SK-N-SH treated with all-trans-retinoic acid at 6 μM for 48 hours (cell line): ENCODE measurements at regions not wholly inside any gene's neighbourhood (a gene's known extent, or its start where the extent isn't known, plus 50 kb on each side); places are given as distances from the start of the nearest gene placed in this dataset.

Source experiments
- CSDC2 ChIP-seq: fragments of 250-450 bp; sonication (Bioruptor Pico); IDR thresholded peaks from 2 replicates; pipeline ENCODE4 v1.5.0; 2020; ENCODE audit warnings: mild to moderate bottlenecking, moderate library complexity
- GLIS3 ChIP-seq: fragments of 250-450 bp; sonication (Bioruptor Pico); IDR thresholded peaks from 2 replicates; pipeline ENCODE4 v1.5.0; 2020; ENCODE audit warnings: mild to moderate bottlenecking, moderate library complexity
- OSR1 ChIP-seq: fragments of 250-450 bp; sonication (Bioruptor Pico); IDR thresholded peaks from 2 replicates; pipeline ENCODE4 v1.8.0; 2022; ENCODE audit warnings: moderate library complexity, mild to moderate bottlenecking, inconsistent platforms
- PPARA ChIP-seq: fragments of 250-450 bp; sonication (Bioruptor Pico); IDR thresholded peaks from 2 replicates; pipeline ENCODE4 v1.5.0; 2020; ENCODE audit warnings: mild to moderate bottlenecking, borderline replicate concordance
- RARB ChIP-seq: fragments of 250-450 bp; sonication (Bioruptor Pico); IDR thresholded peaks from 2 replicates; pipeline ENCODE4 v1.8.0; 2021; ENCODE audit warnings: mild to moderate bottlenecking, moderate library complexity
- ZC3H10 ChIP-seq: fragments of 250-450 bp; sonication (Bioruptor Pico); IDR thresholded peaks from 2 replicates; pipeline ENCODE4 v1.5.1; 2021; ENCODE audit warnings: mild to moderate bottlenecking, moderate library complexity
- ZFP3 ChIP-seq: fragments of 250-450 bp; sonication (Bioruptor Pico); IDR thresholded peaks from 2 replicates; pipeline ENCODE4 v1.5.0; 2020; ENCODE audit warnings: mild to moderate bottlenecking, moderate library complexity
- ZFP30 ChIP-seq: fragments of 450-650 bp; formaldehyde crosslinking; IDR thresholded peaks from 2 replicates; pipeline ENCODE4 v1.5.0; 2022; ENCODE audit warnings: mild to moderate bottlenecking, moderate library complexity
- ZNF70 ChIP-seq: fragments of 450-650 bp; formaldehyde crosslinking; IDR thresholded peaks from 2 replicates; pipeline ENCODE4 v1.5.0; 2020; ENCODE audit warnings: mild to moderate bottlenecking, moderate library complexity
- ZNF8 ChIP-seq: fragments of 450-650 bp; formaldehyde crosslinking; IDR thresholded peaks from 2 replicates; pipeline ENCODE4 v1.5.0; 2020; ENCODE audit warnings: mild to moderate bottlenecking, moderate library complexity
- TF ChIP-seq, protein P1 (sequence below): fragments of 250-450 bp; sonication (Bioruptor Pico); IDR thresholded peaks from 2 replicates; pipeline ENCODE4 v1.5.1; 2020; ENCODE audit warnings: low read depth, mild to moderate bottlenecking, moderate library complexity
- TF ChIP-seq, protein P2 (sequence below): fragments of 250-450 bp; sonication (Bioruptor Pico); IDR thresholded peaks from 2 replicates; pipeline ENCODE4 v1.8.0; 2021; ENCODE audit warnings: low read depth, mild to moderate bottlenecking, moderate library complexity, borderline replicate concordance
- TF ChIP-seq, protein P3 (sequence below): fragments of 250-450 bp; sonication (Bioruptor Pico); IDR thresholded peaks from 2 replicates; pipeline ENCODE4 v1.5.0; 2020; ENCODE audit warnings: mild to moderate bottlenecking, moderate library complexity
- TF ChIP-seq, protein P4 (sequence below): fragments of 250-450 bp; sonication (Bioruptor Pico); IDR thresholded peaks from 2 replicates; pipeline ENCODE4 v1.8.0; 2020; ENCODE audit warnings: mild to moderate bottlenecking, moderate library complexity, borderline replicate concordance

DNA sequence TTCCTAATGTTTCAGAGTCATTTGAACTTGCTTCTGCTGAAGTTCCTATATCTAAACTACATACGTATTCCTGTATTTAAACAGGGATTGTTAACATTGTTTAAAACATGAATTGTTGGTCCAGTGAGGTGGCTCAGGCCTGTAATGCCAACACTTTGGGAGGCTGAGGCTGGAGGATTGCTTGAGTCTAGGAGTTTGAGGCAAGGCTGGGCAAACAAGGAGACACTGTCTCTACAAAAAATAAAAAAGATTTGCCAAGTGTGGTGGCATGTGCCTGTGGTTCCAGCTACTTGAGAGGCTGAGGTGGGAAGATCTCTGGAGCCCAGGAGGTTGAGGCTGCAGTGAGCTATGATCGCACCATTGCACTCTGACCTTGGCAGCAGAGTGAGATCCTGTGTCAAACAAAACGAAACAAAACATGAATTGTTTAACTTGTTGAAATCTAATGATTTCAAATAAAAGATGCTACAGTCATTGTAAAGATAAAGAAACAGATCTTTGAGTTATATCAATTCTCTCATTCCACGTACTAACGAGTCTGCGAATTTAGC lies 809.4 kb downstream of the TYW1 start:
- TF ChIP-seq, protein P1, sequence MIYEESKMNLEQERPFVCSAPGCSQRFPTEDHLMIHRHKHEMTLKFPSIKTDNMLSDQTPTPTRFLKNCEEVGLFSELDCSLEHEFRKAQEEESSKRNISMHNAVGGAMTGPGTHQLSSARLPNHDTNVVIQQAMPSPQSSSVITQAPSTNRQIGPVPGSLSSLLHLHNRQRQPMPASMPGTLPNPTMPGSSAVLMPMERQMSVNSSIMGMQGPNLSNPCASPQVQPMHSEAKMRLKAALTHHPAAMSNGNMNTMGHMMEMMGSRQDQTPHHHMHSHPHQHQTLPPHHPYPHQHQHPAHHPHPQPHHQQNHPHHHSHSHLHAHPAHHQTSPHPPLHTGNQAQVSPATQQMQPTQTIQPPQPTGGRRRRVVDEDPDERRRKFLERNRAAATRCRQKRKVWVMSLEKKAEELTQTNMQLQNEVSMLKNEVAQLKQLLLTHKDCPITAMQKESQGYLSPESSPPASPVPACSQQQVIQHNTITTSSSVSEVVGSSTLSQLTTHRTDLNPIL (CRISPR knock-in tag), result no peak
- TF ChIP-seq, protein P2, sequence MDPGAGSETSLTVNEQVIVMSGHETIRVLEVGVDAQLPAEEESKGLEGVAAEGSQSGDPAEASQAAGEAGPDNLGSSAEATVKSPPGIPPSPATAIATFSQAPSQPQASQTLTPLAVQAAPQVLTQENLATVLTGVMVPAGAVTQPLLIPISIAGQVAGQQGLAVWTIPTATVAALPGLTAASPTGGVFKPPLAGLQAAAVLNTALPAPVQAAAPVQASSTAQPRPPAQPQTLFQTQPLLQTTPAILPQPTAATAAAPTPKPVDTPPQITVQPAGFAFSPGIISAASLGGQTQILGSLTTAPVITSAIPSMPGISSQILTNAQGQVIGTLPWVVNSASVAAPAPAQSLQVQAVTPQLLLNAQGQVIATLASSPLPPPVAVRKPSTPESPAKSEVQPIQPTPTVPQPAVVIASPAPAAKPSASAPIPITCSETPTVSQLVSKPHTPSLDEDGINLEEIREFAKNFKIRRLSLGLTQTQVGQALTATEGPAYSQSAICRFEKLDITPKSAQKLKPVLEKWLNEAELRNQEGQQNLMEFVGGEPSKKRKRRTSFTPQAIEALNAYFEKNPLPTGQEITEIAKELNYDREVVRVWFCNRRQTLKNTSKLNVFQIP (CRISPR knock-in tag), result no peak
- TF ChIP-seq OSR1 (CRISPR knock-in tag) (no peak), PPARA (CRISPR knock-in tag) (no peak), ZFP3 (CRISPR knock-in tag) (no peak), ZFP30 (CRISPR knock-in tag) (no peak), GLIS3 (CRISPR knock-in tag) (no peak), CSDC2 (CRISPR knock-in tag) (no peak), RARB (CRISPR knock-in tag) (no peak), ZNF70 (CRISPR knock-in tag) (no peak), ZC3H10 (CRISPR knock-in tag) (no peak), ZNF8 (CRISPR knock-in tag) (no peak)
- TF ChIP-seq, protein P3, sequence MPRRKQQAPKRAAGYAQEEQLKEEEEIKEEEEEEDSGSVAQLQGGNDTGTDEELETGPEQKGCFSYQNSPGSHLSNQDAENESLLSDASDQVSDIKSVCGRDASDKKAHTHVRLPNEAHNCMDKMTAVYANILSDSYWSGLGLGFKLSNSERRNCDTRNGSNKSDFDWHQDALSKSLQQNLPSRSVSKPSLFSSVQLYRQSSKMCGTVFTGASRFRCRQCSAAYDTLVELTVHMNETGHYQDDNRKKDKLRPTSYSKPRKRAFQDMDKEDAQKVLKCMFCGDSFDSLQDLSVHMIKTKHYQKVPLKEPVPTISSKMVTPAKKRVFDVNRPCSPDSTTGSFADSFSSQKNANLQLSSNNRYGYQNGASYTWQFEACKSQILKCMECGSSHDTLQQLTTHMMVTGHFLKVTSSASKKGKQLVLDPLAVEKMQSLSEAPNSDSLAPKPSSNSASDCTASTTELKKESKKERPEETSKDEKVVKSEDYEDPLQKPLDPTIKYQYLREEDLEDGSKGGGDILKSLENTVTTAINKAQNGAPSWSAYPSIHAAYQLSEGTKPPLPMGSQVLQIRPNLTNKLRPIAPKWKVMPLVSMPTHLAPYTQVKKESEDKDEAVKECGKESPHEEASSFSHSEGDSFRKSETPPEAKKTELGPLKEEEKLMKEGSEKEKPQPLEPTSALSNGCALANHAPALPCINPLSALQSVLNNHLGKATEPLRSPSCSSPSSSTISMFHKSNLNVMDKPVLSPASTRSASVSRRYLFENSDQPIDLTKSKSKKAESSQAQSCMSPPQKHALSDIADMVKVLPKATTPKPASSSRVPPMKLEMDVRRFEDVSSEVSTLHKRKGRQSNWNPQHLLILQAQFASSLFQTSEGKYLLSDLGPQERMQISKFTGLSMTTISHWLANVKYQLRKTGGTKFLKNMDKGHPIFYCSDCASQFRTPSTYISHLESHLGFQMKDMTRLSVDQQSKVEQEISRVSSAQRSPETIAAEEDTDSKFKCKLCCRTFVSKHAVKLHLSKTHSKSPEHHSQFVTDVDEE (CRISPR knock-in tag), result no peak
- TF ChIP-seq, protein P4, sequence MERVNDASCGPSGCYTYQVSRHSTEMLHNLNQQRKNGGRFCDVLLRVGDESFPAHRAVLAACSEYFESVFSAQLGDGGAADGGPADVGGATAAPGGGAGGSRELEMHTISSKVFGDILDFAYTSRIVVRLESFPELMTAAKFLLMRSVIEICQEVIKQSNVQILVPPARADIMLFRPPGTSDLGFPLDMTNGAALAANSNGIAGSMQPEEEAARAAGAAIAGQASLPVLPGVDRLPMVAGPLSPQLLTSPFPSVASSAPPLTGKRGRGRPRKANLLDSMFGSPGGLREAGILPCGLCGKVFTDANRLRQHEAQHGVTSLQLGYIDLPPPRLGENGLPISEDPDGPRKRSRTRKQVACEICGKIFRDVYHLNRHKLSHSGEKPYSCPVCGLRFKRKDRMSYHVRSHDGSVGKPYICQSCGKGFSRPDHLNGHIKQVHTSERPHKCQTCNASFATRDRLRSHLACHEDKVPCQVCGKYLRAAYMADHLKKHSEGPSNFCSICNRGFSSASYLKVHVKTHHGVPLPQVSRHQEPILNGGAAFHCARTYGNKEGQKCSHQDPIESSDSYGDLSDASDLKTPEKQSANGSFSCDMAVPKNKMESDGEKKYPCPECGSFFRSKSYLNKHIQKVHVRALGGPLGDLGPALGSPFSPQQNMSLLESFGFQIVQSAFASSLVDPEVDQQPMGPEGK, result no peak
